Fibroblast of lung (primary cell): ENCODE measurements at regions not wholly inside any gene's neighbourhood (a gene's known extent, or its start where the extent isn't known, plus 50 kb on each side); places are given as distances from the start of the nearest gene placed in this dataset.

ENCODE experiments used
- EZH2 ChIP-seq: IDR thresholded peaks from 2 replicates; pipeline ENCODE4 v1.5.1; 2012; ENCODE audit warnings: low read length, control low read depth, mild to moderate bottlenecking; ENCODE audit errors: missing control alignments
- TF ChIP-seq, protein P1 (sequence below), 2 donors: IDR thresholded peaks in 1 of 2; conservative IDR thresholded peaks in 1 of 2; 1 replicate in 1 of 2; 2 replicates in 1 of 2; pipeline ENCODE4 v1.5.1; 2011 to 2012; ENCODE audit warnings: low read length in 2 of 2, control low read depth in 1 of 2, inconsistent platforms in 1 of 2, low read depth in 1 of 2, mild to moderate bottlenecking in 1 of 2

DNA sequence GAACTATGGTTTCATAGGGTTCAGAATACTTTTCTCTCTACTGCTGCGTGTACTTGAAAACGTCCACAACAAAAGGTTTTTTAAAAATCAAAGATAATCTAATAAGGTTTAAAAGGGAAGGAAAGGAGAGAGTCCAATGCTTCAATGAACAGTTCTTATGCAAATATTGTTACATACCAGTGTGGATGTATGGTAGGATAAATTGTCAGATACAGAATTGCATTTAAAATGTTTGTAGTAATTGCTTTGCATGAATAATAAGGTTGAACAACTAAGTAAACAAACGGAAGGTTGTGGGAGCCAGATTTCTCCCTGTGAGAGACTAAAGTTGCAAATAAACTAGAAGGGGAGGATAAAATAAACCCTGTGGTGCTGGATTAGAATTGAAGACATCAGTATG, 53.8 kb upstream of the RBBP8 start:
- TF ChIP-seq, protein P1, sequence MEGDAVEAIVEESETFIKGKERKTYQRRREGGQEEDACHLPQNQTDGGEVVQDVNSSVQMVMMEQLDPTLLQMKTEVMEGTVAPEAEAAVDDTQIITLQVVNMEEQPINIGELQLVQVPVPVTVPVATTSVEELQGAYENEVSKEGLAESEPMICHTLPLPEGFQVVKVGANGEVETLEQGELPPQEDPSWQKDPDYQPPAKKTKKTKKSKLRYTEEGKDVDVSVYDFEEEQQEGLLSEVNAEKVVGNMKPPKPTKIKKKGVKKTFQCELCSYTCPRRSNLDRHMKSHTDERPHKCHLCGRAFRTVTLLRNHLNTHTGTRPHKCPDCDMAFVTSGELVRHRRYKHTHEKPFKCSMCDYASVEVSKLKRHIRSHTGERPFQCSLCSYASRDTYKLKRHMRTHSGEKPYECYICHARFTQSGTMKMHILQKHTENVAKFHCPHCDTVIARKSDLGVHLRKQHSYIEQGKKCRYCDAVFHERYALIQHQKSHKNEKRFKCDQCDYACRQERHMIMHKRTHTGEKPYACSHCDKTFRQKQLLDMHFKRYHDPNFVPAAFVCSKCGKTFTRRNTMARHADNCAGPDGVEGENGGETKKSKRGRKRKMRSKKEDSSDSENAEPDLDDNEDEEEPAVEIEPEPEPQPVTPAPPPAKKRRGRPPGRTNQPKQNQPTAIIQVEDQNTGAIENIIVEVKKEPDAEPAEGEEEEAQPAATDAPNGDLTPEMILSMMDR (conservative IDR thresholded peaks at IDR 0.05 in 1 of 2, IDR thresholded peaks at IDR 0.05 in 1 of 2; ENCODE audit: low read depth in 1 of 2, low read length in 2 of 2): no peak
- no peak for TF ChIP-seq EZH2
